ENCODE measurements at regions not wholly inside any gene's neighbourhood (a gene's known extent, or its start where the extent isn't known, plus 50 kb on each side); places are given as distances from the start of the nearest gene placed in this dataset.

GRCh38 chr6:142653710-142654420, 291.1 kb downstream of the HIVEP2 start:
- Histone ChIP-seq H3K27me3 (ENCODE audit: insufficient read depth, low read length) (no peaks in the 10 kb centered on the region), H2AFZ (ENCODE audit: low read depth, low read length) (no peak overlapping the region), H3K36me3 (ENCODE audit: insufficient read depth, low read length) (no peaks in the 10 kb centered on the region), H3K4me3 (ENCODE audit: low read length) (no peak overlapping the region), H3K9me3 (ENCODE audit: low read length) (no peaks in the 10 kb centered on the region), H3K4me1 (ENCODE audit: insufficient read depth, low read length) (no peaks in the 10 kb centered on the region)

DNA sequence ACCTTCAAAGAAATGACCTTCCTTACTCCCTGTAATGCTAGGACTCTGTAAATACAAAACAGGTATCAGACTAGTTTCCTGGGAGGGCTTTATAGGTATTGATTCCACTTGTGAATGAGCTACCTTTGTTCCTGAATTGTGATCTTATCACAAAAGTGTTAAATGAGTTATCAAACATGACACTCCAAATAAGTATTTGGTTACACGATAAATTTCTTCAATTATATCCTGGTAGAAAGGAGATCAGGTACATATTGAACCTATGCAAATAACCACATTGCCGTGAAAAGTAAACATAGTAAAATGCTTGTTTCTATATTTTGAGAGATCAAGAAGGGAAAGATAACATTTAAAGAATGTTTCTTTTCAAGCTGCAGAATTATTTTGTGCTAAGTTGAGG, 285.3 kb downstream of the HIVEP2 start:
- H3K4me3 ChIP-seq (ENCODE audit: low read length), result no peak overlapping the region
- H3K27me3 ChIP-seq (ENCODE audit: insufficient read depth, low read length), result no peaks in the 10 kb centered on the region
- no peak overlapping the region for H2AFZ ChIP-seq (ENCODE audit: low read depth, low read length)
- H3K36me3 ChIP-seq (ENCODE audit: insufficient read depth, low read length), result no peaks in the 10 kb centered on the region
- H3K4me1 ChIP-seq (ENCODE audit: insufficient read depth, low read length), result no peaks in the 10 kb centered on the region
- no peaks in the 10 kb centered on the region for H3K9me3 ChIP-seq (ENCODE audit: low read length)

DNA sequence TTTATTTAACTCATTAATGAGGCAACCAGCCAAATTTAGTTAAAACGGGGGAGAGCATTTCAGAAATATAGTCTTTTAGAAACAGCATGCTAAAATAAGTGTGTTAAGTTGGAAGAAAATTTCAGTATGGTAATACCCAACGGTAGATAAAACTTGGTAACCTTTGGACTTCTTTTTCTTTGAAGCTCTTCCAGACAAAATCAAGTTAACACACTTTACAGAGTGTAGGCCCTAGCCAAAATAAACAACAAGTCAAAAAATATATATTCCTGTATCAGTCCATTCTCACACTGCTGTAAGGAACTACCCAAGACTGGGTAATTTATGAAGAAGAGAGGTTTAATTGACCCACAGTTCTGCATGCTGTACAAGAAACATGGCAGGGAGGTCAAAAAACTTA, 279.6 kb downstream of the HIVEP2 start:
- Histone ChIP-seq H3K9me3 (ENCODE audit: low read length) (no peaks in the 10 kb centered on the region), H2AFZ (ENCODE audit: low read depth, low read length) (no peak overlapping the region), H3K36me3 (ENCODE audit: insufficient read depth, low read length) (no peaks in the 10 kb centered on the region), H3K27me3 (ENCODE audit: insufficient read depth, low read length) (no peaks in the 10 kb centered on the region), H3K4me1 (ENCODE audit: insufficient read depth, low read length) (no peaks in the 10 kb centered on the region), H3K4me3 (ENCODE audit: low read length) (no peak overlapping the region)

DNA sequence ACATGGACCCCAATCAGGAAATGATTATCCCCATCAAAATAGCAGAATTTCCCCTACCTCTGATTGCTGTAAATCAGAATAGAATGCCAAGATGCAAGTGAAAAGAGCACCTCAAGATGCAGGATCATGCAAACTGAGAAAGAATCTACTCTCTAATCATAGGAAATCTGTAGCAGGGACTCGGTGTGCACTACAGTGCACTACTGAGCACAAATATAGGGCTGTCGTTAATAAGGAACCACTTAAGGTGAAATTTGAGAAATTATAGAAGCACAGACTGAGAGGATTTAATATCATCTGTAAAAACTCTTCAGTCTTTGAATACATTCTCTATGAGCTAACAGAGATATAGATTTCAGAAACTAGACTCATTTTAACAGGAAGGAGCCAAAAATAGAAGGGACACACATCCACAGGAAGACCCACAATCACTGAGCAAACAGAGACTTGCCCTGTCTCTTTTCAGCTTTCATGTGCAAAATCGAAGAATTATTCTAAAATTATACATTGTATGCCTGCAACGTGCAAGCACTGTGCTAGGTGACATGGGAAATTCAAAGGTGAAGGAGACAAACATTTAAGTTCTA, 278.3 kb downstream of the HIVEP2 start:
- Histone ChIP-seq H3K9me3 (ENCODE audit: low read length) (peaks cover 2% of the 10 kb centered on the region), H3K4me3 (ENCODE audit: low read length) (no peak overlapping the region), H2AFZ (ENCODE audit: low read depth, low read length) (no peak overlapping the region), H3K36me3 (ENCODE audit: insufficient read depth, low read length) (no peaks in the 10 kb centered on the region), H3K27me3 (ENCODE audit: insufficient read depth, low read length) (no peaks in the 10 kb centered on the region), H3K4me1 (ENCODE audit: insufficient read depth, low read length) (no peaks in the 10 kb centered on the region)

DNA sequence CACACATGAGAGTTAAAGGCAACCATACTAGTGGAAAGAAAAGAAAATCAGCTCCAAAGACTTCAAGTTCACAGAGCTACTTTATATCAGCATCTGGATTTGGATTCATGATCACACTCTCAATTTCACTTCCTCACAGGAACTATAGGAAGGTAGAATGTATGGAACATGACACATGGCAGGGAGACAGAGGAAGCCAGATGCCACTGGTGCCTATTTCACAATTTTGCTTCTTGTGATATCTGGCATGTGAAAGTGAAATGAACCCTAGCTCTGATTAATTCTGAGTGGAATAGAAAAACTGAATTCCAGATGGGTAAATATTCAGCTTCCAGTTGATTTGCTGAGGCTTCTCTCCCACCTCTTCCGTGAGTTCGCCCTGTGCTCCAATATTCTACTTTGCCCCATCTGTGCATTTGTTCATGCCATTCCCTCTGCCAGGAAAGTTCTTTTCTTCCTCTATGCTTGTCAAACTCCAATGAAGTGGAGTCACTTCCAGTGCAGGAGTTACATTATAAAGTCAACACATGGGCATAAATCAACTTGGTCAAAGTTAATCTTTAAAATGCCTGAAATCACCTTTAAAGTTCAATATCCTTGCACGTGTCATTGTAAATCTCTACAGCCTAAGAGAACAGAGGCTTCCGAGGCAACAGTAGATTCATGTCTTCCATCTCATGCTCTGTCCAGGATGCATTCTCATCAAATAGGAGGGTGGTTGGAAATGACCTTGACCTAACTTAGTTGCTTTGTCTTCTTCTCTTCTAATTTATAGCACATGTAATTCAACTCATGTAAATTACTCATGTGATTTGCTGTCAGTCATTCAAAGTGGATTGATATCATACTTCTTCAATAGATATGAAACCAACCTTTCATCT, 275.3 kb downstream of the HIVEP2 start:
- no peak overlapping the region for H3K4me3 ChIP-seq (ENCODE audit: low read length)
- no peaks in the 10 kb centered on the region for H3K4me1 ChIP-seq (ENCODE audit: insufficient read depth, low read length)
- H3K36me3 ChIP-seq (ENCODE audit: insufficient read depth, low read length), result no peaks in the 10 kb centered on the region
- H3K27me3 ChIP-seq (ENCODE audit: insufficient read depth, low read length), result no peaks in the 10 kb centered on the region
- H2AFZ ChIP-seq (ENCODE audit: low read depth, low read length), result no peak overlapping the region
- H3K9me3 ChIP-seq (ENCODE audit: low read length), result peaks cover 2% of the 10 kb centered on the region

DNA sequence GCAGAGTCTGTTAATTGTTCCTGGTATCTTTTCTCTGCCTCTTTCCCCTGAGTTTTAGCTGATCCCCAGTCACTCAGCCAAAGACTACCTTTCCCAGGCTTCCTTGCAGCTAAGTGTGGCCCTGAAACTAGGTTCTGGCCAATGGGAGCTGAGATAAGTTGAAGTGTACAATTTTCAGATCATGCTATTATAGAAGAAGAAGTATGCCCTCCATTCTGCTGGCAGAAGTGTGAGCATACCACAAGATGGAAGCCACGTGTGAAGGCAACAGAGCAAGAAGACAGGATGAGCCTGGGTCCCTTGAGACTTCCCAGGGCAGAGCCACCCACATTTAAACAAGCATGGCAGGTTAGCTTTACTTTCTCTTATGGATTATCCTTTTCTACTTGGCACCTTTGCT, 273.2 kb downstream of the HIVEP2 start:
- Histone ChIP-seq H3K4me3 (ENCODE audit: low read length) (no peak overlapping the region), H3K4me1 (ENCODE audit: insufficient read depth, low read length) (no peaks in the 10 kb centered on the region), H2AFZ (ENCODE audit: low read depth, low read length) (no peak overlapping the region), H3K36me3 (ENCODE audit: insufficient read depth, low read length) (no peaks in the 10 kb centered on the region), H3K27me3 (ENCODE audit: insufficient read depth, low read length) (no peaks in the 10 kb centered on the region), H3K9me3 (ENCODE audit: low read length) (peaks cover 2% of the 10 kb centered on the region)

- Histone ChIP-seq H3K27me3 (ENCODE audit: insufficient read depth, low read length) (no peaks in the 10 kb centered on the region), H3K9me3 (ENCODE audit: low read length) (peaks cover 2% of the 10 kb centered on the region), H3K4me1 (ENCODE audit: insufficient read depth, low read length) (no peaks in the 10 kb centered on the region), H3K4me3 (ENCODE audit: low read length) (no peak overlapping the region), H2AFZ (ENCODE audit: low read depth, low read length) (no peak overlapping the region), H3K36me3 (ENCODE audit: insufficient read depth, low read length) (no peaks in the 10 kb centered on the region)
These were observed 269.5 kb downstream of the HIVEP2 start for GRCh38 chr6:142675517-142675916.

GRCh38 chr6:142676027-142676443, 268.9 kb downstream of the HIVEP2 start:
- Histone ChIP-seq H2AFZ (ENCODE audit: low read depth, low read length) (no peak overlapping the region), H3K4me3 (ENCODE audit: low read length) (no peak overlapping the region), H3K4me1 (ENCODE audit: insufficient read depth, low read length) (no peaks in the 10 kb centered on the region), H3K27me3 (ENCODE audit: insufficient read depth, low read length) (no peaks in the 10 kb centered on the region), H3K9me3 (ENCODE audit: low read length) (no peaks in the 10 kb centered on the region), H3K36me3 (ENCODE audit: insufficient read depth, low read length) (no peaks in the 10 kb centered on the region)

DNA sequence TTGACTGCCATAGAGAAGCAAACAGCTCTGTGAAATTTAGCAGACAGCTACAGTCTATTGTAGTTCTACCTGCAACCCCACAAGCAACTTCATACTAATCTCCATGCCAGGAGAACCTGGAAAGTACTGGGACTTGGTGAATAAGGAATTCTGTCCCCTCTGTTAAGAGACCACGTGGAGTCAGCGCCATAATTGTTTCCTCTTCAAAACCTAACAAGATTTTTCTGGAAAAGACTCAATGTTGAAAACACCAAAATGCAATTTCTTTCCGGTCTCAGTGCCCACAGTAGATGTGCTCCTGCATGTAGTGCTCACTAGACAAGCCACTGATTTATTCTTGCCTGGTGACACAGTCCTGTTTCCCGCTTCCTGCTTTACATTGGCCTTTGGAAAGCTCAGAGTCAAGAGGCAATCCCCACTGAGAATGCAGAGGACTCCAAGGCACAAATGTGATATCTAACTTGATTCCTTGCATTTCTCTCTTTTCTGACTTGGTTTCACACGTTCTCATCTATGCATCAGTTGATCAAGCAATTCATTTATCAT, 268.3 kb downstream of the HIVEP2 start:
- Histone ChIP-seq H3K36me3 (ENCODE audit: insufficient read depth, low read length) (no peaks in the 10 kb centered on the region), H3K9me3 (ENCODE audit: low read length) (no peaks in the 10 kb centered on the region), H2AFZ (ENCODE audit: low read depth, low read length) (no peak overlapping the region), H3K27me3 (ENCODE audit: insufficient read depth, low read length) (no peaks in the 10 kb centered on the region), H3K4me3 (ENCODE audit: low read length) (no peak overlapping the region), H3K4me1 (ENCODE audit: insufficient read depth, low read length) (no peaks in the 10 kb centered on the region)

- Histone ChIP-seq H3K9me3 (ENCODE audit: low read length) (no peaks in the 10 kb centered on the region), H3K4me1 (ENCODE audit: insufficient read depth, low read length) (no peaks in the 10 kb centered on the region), H2AFZ (ENCODE audit: low read depth, low read length) (no peak overlapping the region), H3K27me3 (ENCODE audit: insufficient read depth, low read length) (no peaks in the 10 kb centered on the region), H3K4me3 (ENCODE audit: low read length) (no peak overlapping the region), H3K36me3 (ENCODE audit: insufficient read depth, low read length) (no peaks in the 10 kb centered on the region)
These were observed 264.9 kb downstream of the HIVEP2 start for GRCh38 chr6:142679907-142680700.

- H3K27me3 ChIP-seq (ENCODE audit: insufficient read depth, low read length), result no peaks in the 10 kb centered on the region
- H3K4me3 ChIP-seq (ENCODE audit: low read length), result no peak overlapping the region
These were observed 263.9 kb downstream of the HIVEP2 start for GRCh38 chr6:142681099-142681498.

DNA sequence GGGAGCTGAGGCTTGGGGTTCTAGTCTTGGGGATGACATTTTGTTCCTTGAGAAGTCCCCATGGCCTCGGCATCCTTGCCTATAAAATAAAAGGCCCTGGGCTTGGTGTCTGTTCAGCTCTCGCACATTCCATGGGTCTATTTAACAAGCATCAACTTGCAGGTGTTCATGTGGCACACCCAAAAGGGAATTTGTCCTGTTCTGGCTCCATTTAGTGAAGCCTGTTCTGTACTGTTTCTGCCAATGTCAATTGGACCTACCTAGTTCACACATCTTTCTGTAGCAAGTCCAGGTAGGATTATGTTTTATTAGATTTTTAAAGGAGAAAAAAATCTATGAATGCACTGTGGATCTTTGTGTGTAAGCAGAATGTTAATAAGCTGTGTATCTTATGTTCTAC, 262.0 kb downstream of the HIVEP2 start:
- no peaks in the 10 kb centered on the region for H3K4me1 ChIP-seq (ENCODE audit: insufficient read depth, low read length)
- no peak overlapping the region for H2AFZ ChIP-seq (ENCODE audit: low read depth, low read length)
- no peaks in the 10 kb centered on the region for H3K9me3 ChIP-seq (ENCODE audit: low read length)
- H3K4me3 ChIP-seq (ENCODE audit: low read length), result no peak overlapping the region
- no peaks in the 10 kb centered on the region for H3K36me3 ChIP-seq (ENCODE audit: insufficient read depth, low read length)
- H3K27me3 ChIP-seq (ENCODE audit: insufficient read depth, low read length), result no peaks in the 10 kb centered on the region

More at GRCh38 chr6:142681099-142681498, 263.9 kb downstream of the HIVEP2 start:
- no peaks in the 10 kb centered on the region for H3K36me3 ChIP-seq (ENCODE audit: insufficient read depth, low read length)
- H3K4me1 ChIP-seq (ENCODE audit: insufficient read depth, low read length), result no peaks in the 10 kb centered on the region
- no peaks in the 10 kb centered on the region for H3K9me3 ChIP-seq (ENCODE audit: low read length)
- H2AFZ ChIP-seq (ENCODE audit: low read depth, low read length), result no peak overlapping the region
